ENCODE measurements at regions not wholly inside any gene's neighbourhood (a gene's known extent, or its start where the extent isn't known, plus 50 kb on each side); places are given as distances from the start of the nearest gene placed in this dataset.
"Not testable (repeated sequence)": the region's sequence is repeated elsewhere in the genome, so short reads cannot be mapped to it uniquely, and the experiment has no call there.

GRCh38 chr19:13652810-13653590, 111.3 kb upstream of the MRI1 start:
- no peak for DNase-seq (ENCODE audit: low read depth)

- DNase-seq (ENCODE audit: low read depth), result no peak
Measured at GRCh38 chr19:13646758-13647157, 117.6 kb upstream of the MRI1 start.

GRCh38 chr19:13644645-13645044, 119.7 kb upstream of the MRI1 start:
- no peak for DNase-seq (ENCODE audit: low read depth)

- no peak for DNase-seq (ENCODE audit: low read depth)
Measured at GRCh38 chr19:13640611-13641010, 123.7 kb upstream of the MRI1 start.

DNA sequence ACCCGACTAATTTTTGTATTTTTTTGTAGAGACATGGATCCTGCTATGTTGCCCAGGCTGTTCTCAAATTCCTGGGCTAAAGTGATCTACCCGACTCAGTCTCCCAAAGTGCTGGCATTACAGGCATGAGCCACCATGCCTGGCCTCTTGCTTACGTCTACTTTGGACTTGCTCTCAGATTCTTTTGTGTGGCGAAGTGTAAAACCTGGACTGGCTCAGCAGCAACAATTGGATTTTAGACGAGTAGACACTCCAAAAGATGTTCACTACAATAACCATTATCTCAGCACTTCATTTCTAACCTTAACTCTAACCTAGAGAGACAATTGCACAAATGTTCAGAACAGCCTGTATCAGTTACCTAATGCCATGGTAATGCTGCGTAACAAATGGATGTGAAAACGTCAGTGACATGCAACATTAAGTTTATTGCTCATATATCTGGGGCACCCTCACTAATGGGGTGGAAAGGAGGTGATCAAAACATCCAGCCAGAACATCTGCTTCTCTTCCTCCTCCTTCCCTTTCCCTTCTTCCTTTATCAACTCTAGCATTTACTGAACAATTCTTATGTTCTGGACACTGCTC, 124.9 kb upstream of the MRI1 start:
- DNase-seq (ENCODE audit: low read depth), result no peak

DNA sequence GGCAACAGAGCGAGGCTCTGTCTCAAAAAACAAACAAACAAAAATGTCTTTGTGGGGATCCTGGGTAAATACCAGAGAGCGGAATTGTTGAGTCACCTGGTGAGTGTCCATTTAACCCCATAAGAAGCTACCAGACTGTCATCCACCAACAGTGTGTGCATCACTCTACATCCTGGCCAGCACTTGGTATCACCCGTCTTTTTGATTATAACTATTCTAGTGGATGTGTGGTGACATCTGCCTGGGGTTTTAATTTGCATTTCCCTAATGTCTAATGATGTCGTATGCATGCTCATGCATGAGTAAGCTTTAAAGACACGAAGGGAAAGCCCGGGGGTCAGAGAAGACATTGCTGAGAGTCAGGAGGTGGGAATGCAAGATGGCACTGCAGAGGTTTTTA, 126.7 kb upstream of the MRI1 start:
- DNase-seq (ENCODE audit: low read depth), result peak; percentile 90

GRCh38 chr19:13634658-13635057, 128.4 kb upstream of the CACNA1A start:
- DNase-seq (ENCODE audit: low read depth), result no peak

DNA sequence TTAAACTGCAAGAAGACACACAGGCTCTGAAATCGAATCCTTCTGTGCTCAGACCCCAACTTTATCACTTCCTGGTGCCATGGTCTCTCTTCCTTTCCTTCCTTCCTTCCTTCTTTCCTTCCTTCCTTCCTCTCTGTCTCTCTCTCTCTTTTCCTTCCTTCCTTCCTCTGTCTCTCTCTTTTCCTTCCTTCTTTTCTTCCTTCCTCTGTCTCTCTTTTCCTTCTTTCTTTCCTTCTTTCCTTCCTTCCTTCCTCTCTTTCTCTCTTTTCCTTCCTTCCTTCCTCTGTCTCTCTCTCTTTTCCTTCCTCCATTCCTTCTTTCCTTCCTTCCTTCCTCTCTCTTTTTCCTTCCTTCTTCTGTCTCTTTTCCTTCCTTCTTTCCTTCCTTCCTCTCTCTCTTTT, 127.2 kb upstream of the CACNA1A start:
- DNase-seq (ENCODE audit: low read depth), result no peak

DNA sequence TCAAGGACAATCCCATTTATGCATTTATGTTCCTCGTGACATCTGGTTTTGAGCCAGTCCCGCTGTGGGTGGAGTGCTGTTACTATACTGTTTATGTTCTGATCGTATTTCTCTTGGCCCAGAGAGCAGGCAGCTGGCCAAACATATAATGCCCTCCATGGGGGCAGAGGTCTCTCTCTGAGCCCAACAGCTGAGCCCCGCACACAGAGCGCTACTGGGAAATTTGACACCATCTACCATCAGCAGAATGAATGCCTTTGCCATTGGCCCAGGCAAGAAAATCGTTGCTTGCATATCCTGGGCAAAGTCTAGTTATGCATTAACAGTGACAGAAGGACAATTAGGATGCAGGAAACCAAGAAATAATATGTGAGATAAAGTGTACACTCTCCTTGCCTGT, 126.8 kb upstream of the CACNA1A start:
- peak; percentile 77 for DNase-seq (ENCODE audit: low read depth)

DNA sequence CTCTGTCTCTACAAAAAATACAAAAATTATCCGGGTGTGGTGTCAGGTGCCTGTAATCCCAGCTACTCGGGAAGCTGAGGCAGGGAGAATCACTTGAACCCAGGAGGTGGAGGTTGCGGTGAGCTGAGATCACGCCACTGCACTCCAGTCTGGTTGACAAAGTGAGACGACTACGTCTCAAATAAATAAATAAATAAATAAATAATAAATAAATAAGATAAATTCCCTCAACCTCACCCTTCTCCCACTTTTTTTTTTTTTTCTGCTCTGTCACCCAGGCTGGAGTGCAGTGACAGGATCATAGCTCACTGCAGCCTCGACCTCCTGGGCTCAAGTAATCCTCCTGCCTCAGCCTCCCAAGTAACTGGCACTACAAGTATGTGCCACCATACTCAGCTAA, 125.9 kb upstream of the CACNA1A start:
- not testable (repeated sequence) for DNase-seq (ENCODE audit: low read depth)

GRCh38 chr19:13629687-13630357, 123.5 kb upstream of the CACNA1A start:
- peak; percentile 88 for DNase-seq (ENCODE audit: low read depth)

GRCh38 chr19:13627531-13627930, 121.3 kb upstream of the CACNA1A start:
- DNase-seq (ENCODE audit: low read depth), result no peak

DNA sequence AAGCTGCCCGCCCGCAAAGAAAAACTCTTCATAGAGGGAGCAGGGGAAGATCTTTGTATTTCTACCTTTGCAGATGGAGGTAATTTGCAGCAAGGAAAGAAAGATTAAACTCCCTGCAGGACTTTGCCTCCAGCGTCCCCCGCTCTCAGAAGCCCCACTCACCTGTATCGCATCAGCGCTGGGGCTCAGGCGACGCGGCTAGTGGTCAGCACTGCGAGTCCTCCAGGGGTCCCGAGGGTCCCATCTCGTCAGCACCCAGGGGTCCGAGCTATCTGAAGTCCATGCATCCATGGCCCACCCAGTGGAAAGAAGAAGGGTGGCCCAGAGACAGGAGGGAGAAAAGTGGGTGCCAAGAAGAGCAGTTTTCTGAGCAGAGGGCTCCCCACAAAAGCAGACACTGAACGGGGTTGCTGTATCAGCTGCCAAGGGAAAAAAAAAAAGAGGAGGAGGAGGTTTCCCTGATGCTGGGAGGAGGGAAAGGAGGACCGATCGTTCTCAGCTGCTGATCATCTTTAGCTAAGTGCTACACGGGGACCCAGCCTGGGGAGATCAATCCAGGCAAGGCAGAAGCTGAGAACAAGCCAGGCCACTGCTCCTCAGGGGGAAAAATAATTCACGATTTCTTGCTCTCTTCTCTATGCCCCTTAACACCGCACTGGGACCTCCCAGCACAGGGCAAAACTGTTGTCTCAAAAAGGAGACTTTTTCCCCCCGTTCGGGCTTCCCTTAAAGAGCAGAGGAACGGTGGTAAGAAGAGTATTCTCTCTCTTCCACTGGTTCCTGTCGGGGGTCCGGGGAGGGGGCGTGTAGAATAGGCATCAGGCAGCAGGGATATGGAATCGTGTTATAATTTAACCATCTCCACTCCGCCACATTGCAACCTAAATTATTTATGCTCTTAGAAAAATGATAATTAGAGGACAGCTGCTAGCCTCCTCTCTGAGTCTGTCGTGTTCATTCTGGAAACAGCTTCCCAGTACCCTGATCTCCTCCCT, 117.7 kb upstream of the CACNA1A start:
- DNase-seq (ENCODE audit: low read depth), result no peak

DNA sequence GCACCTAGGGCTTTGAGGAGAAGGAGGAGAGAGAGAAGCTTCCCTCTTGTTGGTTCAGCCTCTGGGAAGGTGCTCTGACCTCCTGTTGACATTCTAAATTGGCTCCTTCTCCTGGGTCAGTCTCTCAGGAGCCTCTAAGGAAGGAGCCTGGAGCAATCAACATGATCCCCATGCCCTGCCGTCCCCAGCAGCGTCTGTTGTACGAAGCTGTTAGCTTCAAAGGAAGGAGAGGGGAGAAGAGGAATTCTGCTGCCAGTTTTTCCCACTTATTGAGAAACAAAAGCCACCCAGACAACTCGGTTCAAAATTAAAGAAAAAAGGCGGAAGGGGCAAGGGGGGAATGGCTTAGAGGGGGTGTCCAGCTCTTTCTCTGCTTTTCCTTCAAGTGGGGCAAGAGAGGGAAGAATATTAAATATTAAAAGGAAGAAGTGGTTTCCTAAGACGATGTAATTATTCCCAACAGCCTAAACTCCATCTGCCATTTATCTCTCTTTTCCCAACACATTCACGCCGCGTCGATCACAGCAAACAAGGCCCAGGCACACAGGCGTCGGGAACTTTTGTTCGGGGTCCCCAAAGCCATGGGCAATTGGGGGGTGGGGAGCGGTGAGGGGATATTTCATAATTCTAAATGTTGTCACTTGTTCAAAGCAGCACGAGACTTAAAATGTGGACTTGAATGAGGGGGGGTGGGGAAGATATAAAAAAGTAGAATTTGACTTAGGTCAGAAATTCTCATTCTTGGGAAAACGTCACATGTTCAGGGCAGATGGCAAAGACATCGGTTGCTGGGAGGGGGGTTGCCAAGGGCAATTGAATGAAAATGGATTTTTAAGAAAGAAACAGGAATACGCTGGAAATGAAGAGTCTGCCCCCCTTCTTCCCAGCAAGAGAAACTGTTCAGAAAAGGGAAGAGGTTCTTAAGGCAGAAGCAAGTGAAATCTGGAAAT, 116.8 kb upstream of the CACNA1A start:
- no peak for DNase-seq (ENCODE audit: low read depth)

DNA sequence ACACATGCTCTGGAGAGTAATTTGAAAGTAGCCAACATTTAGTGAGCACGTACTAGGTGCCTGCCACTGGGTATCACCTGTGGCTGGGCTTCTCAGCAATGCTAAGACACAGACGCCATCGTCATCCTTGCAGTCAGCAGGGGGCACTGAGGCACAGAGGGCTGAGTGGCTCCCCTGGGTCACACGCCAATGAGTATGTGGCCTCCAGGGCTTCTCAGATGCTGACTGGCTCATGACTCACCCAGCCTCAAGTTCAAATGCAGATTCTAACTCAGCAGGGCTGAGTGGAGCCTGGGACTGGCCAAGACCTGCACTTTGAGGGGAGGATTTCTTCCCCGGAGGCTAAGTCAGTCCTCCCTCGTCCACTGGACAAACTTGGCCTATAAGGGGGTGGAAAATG, 115.1 kb upstream of the CACNA1A start:
- DNase-seq (ENCODE audit: low read depth), result peak; percentile 99

DNA sequence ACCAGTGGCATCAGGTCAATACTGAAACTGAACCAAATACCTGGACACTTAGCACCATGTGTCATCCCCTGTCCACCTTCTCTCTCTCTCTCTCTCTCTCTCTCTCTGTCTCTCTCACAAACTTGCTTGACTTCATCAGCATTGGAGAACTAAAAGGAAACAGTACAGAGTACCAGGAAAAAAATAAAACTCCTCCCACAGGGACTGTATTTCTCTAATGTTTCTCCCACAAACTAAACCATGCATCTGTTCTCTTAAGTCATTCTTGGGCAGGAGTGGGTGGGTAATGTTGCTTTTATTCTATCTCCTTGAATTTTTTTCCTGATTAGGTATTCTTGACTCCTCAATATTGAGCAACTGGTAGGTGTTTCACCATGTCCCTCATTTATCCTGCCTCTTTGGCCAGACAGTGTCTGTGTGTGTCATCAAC, 112.9 kb upstream of the CACNA1A start:
- peak; percentile 26 for DNase-seq (ENCODE audit: low read depth)

GRCh38 chr19:13615890-13616289, 109.6 kb upstream of the CACNA1A start:
- DNase-seq (ENCODE audit: low read depth), result no peak

DNA sequence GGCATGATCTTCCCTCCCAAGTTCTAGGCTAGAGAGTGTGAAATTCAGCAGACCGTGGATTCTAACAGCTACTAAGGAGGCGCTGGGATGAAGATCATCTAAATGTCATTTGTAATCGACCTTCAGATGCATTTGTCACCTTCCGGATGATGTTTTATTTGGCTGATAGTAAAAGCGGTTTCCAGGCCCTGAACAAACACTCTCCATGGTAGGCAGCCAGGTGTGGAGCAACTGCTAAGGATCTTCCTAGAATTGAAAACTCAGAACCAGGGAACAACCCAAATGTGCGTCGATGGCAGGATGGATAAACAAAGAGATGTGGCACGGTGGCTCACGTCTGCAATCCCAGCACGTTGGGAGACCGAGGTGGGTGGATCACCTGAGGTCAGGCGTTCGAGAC, 107.2 kb upstream of the CACNA1A start:
- no peak for DNase-seq (ENCODE audit: low read depth)

GRCh38 chr19:13611596-13611995, 105.3 kb upstream of the CACNA1A start:
- DNase-seq (ENCODE audit: low read depth), result no peak

DNA sequence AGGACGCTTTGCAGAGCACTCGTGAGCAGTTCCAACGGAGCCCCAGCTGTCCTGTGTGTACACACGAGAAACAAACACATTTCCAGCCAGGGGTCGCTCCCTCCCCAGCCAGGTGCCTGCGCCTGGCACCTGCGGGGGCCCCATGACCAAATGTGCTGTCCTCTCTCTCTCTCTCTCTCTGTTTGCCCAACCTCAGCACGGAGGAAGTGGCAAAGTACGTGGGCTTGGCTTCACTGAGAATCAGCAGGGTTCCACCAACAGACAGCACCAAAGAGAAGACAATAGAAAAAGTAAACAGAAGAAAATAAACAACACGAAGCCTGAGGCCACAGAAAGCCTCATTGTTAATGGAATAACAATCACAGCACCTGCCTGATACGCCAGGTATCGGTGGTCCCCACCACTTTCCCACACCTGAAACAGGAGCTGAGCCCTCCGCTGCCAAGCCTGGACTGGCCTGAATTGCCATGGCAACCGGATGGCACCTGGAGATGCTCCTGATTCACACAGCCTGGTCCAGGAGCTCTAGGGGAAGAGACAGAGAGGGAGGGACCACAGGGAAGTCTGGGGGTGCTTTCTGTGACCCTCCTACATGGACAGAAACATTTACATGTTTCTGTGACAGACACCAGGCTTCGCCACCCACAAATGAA, 103.9 kb upstream of the CACNA1A start:
- no peak for DNase-seq (ENCODE audit: low read depth)
